H1 (cell line): ENCODE measurements at regions not wholly inside any gene's neighbourhood (a gene's known extent, or its start where the extent isn't known, plus 50 kb on each side); places are given as distances from the start of the nearest gene placed in this dataset.

Experiments
- MAFK ChIP-seq: IDR thresholded peaks from 2 replicates; pipeline ENCODE4 v1.6.1; 2012; ENCODE audit warnings: low read depth, mild to moderate bottlenecking, improper control_type of control experiment, low read length
- TF ChIP-seq, protein P1 (sequence below): fragments of 300-600 bp; sonication (generic); IDR thresholded peaks from 2 replicates; pipeline ENCODE4 v1.7.1; 2012; ENCODE audit warnings: low read length, moderate library complexity, mild to moderate bottlenecking, inconsistent platforms; ENCODE audit not compliant: insufficient replicate concordance
- TF ChIP-seq, protein P2 (sequence below): IDR thresholded peaks from 2 replicates; pipeline ENCODE4 v1.6.1; 2011; ENCODE audit warnings: low read length, improper control_type of control experiment

DNA sequence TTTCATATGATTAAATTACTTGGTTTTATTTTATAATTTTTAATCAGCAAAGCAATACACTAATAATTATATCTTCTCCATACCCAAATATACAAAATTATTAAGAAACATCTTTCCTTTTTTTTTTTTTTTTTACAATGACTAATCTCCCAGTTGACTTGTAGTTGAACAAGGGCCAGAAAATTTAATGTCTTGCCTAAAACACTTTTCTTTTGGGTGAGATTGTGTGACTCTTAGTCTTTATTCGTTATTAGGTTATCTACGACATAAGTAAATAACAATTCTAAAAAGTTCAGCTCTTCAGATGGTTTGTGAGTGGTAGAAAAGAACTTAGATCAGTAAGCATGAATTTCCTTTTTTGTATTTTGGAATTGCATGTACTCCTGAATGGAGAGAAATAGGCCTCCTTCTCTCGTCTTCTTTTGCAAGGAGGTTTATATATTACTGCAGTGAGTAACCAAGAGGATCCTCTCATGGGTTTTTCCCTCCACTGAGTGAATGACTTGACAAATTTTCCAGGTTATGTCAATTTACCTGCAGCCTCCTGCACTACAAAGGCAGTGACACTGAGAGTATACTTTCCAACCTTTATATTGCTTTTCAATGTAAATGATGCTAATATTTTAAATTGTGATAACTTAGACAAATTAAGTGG, 364.5 kb upstream of the CITED2 start (continued):
- TF ChIP-seq, protein P1, sequence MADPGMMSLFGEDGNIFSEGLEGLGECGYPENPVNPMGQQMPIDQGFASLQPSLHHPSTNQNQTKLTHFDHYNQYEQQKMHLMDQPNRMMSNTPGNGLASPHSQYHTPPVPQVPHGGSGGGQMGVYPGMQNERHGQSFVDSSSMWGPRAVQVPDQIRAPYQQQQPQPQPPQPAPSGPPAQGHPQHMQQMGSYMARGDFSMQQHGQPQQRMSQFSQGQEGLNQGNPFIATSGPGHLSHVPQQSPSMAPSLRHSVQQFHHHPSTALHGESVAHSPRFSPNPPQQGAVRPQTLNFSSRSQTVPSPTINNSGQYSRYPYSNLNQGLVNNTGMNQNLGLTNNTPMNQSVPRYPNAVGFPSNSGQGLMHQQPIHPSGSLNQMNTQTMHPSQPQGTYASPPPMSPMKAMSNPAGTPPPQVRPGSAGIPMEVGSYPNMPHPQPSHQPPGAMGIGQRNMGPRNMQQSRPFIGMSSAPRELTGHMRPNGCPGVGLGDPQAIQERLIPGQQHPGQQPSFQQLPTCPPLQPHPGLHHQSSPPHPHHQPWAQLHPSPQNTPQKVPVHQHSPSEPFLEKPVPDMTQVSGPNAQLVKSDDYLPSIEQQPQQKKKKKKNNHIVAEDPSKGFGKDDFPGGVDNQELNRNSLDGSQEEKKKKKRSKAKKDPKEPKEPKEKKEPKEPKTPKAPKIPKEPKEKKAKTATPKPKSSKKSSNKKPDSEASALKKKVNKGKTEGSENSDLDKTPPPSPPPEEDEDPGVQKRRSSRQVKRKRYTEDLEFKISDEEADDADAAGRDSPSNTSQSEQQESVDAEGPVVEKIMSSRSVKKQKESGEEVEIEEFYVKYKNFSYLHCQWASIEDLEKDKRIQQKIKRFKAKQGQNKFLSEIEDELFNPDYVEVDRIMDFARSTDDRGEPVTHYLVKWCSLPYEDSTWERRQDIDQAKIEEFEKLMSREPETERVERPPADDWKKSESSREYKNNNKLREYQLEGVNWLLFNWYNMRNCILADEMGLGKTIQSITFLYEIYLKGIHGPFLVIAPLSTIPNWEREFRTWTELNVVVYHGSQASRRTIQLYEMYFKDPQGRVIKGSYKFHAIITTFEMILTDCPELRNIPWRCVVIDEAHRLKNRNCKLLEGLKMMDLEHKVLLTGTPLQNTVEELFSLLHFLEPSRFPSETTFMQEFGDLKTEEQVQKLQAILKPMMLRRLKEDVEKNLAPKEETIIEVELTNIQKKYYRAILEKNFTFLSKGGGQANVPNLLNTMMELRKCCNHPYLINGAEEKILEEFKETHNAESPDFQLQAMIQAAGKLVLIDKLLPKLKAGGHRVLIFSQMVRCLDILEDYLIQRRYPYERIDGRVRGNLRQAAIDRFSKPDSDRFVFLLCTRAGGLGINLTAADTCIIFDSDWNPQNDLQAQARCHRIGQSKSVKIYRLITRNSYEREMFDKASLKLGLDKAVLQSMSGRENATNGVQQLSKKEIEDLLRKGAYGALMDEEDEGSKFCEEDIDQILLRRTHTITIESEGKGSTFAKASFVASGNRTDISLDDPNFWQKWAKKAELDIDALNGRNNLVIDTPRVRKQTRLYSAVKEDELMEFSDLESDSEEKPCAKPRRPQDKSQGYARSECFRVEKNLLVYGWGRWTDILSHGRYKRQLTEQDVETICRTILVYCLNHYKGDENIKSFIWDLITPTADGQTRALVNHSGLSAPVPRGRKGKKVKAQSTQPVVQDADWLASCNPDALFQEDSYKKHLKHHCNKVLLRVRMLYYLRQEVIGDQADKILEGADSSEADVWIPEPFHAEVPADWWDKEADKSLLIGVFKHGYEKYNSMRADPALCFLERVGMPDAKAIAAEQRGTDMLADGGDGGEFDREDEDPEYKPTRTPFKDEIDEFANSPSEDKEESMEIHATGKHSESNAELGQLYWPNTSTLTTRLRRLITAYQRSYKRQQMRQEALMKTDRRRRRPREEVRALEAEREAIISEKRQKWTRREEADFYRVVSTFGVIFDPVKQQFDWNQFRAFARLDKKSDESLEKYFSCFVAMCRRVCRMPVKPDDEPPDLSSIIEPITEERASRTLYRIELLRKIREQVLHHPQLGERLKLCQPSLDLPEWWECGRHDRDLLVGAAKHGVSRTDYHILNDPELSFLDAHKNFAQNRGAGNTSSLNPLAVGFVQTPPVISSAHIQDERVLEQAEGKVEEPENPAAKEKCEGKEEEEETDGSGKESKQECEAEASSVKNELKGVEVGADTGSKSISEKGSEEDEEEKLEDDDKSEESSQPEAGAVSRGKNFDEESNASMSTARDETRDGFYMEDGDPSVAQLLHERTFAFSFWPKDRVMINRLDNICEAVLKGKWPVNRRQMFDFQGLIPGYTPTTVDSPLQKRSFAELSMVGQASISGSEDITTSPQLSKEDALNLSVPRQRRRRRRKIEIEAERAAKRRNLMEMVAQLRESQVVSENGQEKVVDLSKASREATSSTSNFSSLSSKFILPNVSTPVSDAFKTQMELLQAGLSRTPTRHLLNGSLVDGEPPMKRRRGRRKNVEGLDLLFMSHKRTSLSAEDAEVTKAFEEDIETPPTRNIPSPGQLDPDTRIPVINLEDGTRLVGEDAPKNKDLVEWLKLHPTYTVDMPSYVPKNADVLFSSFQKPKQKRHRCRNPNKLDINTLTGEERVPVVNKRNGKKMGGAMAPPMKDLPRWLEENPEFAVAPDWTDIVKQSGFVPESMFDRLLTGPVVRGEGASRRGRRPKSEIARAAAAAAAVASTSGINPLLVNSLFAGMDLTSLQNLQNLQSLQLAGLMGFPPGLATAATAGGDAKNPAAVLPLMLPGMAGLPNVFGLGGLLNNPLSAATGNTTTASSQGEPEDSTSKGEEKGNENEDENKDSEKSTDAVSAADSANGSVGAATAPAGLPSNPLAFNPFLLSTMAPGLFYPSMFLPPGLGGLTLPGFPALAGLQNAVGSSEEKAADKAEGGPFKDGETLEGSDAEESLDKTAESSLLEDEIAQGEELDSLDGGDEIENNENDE, result no peak
- no peak for TF ChIP-seq MAFK
- TF ChIP-seq, protein P2, sequence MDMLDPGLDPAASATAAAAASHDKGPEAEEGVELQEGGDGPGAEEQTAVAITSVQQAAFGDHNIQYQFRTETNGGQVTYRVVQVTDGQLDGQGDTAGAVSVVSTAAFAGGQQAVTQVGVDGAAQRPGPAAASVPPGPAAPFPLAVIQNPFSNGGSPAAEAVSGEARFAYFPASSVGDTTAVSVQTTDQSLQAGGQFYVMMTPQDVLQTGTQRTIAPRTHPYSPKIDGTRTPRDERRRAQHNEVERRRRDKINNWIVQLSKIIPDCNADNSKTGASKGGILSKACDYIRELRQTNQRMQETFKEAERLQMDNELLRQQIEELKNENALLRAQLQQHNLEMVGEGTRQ, result no peak
